IMR-90 (cell line): ENCODE measurements at regions not wholly inside any gene's neighbourhood (a gene's known extent, or its start where the extent isn't known, plus 50 kb on each side); places are given as distances from the start of the nearest gene placed in this dataset.

Experiments used
- ATAC-seq: fragments of 200-7000 bp; cut with Tn5 transposase; 2 replicates; pipeline ENCODE4 v1.9.1; 2020; ENCODE audit warnings: low read depth, mild to moderate bottlenecking, moderate library complexity
- BruUV-seq: library from RNA; stranded (reverse); fragments of 400-500 nt; replicated peaks from 2 replicates; lab custom pipeline; 2021; lab: Mats Ljungman, UMichigan
- CTCF ChIA-PET: fragments of 300-600 bp; formaldehyde crosslinking; extraction: SDS; loops from one replicate; lab custom pipeline; 2021; ENCODE audit warnings: antibody characterized with exemption; lab: Yijun Ruan, JAX
- POLR2A ChIA-PET: fragments of 300-600 bp; sonication (Branson Sonifier 250); formaldehyde crosslinking; loops from one replicate; lab custom pipeline; 2022; ENCODE audit warnings: antibody characterized with exemption; ENCODE audit not compliant: unreplicated experiment; lab: Charles Lee
- DNase-seq: peaks from one replicate; pipeline ENCODE4 v3.0.0; 2013
- H2AFZ ChIP-seq: replicated peaks from 2 replicates; pipeline ENCODE3; 2013; ENCODE audit warnings: low read length, mild to moderate bottlenecking; ENCODE audit not compliant: poor library complexity
- H2AK5ac ChIP-seq: 2 replicates; pipeline ENCODE4 v1.6.1; 2013; ENCODE audit warnings: low read depth, low read length, inconsistent platforms
- H2AK9ac ChIP-seq: replicated peaks from 2 replicates; pipeline ENCODE3; 2013; ENCODE audit warnings: mild to moderate bottlenecking, low read depth, low read length, moderate library complexity; ENCODE audit not compliant: poor library complexity
- H2BK120ac ChIP-seq: 2 replicates; pipeline ENCODE4 v1.6.1; 2013; ENCODE audit warnings: low read depth, low read length, inconsistent platforms
- H2BK15ac ChIP-seq: 3 replicates; pipeline ENCODE4 v1.6.1; 2013; ENCODE audit warnings: low read depth, low read length, inconsistent platforms
- H2BK20ac ChIP-seq: 2 replicates; pipeline ENCODE4 v1.6.1; 2013; ENCODE audit warnings: low read depth, mild to moderate bottlenecking, inconsistent platforms, low read length, moderate library complexity
- H2BK5ac ChIP-seq: 2 replicates; pipeline ENCODE4 v1.6.1; 2013; ENCODE audit warnings: mild to moderate bottlenecking, low read depth, low read length, inconsistent platforms; ENCODE audit not compliant: poor library complexity, severe bottlenecking
- H3K14ac ChIP-seq: replicated peaks from 2 replicates; pipeline ENCODE4 v1.6.1; 2013; ENCODE audit warnings: low read depth, low read length, inconsistent platforms
- H3K18ac ChIP-seq: 2 replicates; pipeline ENCODE4 v1.6.1; 2013; ENCODE audit warnings: low read depth, low read length, control low read depth
- H3K23ac ChIP-seq: 2 replicates; pipeline ENCODE4 v1.6.1; 2013; ENCODE audit warnings: low read depth, low read length, inconsistent platforms
- H3K27ac ChIP-seq: 2 replicates; pipeline ENCODE4 v1.5.1; 2013; ENCODE audit warnings: mild to moderate bottlenecking, control low read depth, low read length; ENCODE audit not compliant: insufficient read depth
- H3K27me3 ChIP-seq: 2 replicates; pipeline ENCODE4 v1.6.1; 2013; ENCODE audit warnings: low read length; ENCODE audit not compliant: control insufficient read depth, insufficient read depth
- H3K36me3 ChIP-seq: 2 replicates; pipeline ENCODE4 v1.6.1; 2013; ENCODE audit warnings: low read length, mixed read lengths; ENCODE audit not compliant: control insufficient read depth, insufficient read depth
- H3K4ac ChIP-seq: 2 replicates; pipeline ENCODE4 v1.6.1; 2013; ENCODE audit warnings: low read depth, low read length, inconsistent platforms
- H3K4me1 ChIP-seq: 2 replicates; pipeline ENCODE4 v1.6.1; 2013; ENCODE audit warnings: low read length, mixed read lengths; ENCODE audit not compliant: control insufficient read depth, insufficient read depth
- H3K4me2 ChIP-seq: 2 replicates; pipeline ENCODE4 v1.6.1; 2013; ENCODE audit warnings: low read depth, mild to moderate bottlenecking, control low read depth, low read length, moderate library complexity
- H3K4me3 ChIP-seq: 2 replicates; pipeline ENCODE4 v1.5.1; 2013; ENCODE audit warnings: low read depth, mild to moderate bottlenecking, control low read depth, low read length, moderate library complexity; ENCODE audit not compliant: insufficient read depth
- H3K56ac ChIP-seq: 2 replicates; pipeline ENCODE4 v1.6.1; 2013; ENCODE audit warnings: low read length, inconsistent platforms; ENCODE audit not compliant: insufficient read depth; ENCODE audit errors: extremely low read depth
- H3K79me1 ChIP-seq, 2 experiments: 2 replicates each; pipeline ENCODE4 v1.6.1; 2013; ENCODE audit warnings: low read length in 2 of 2, inconsistent platforms in 1 of 2, low read depth in 1 of 2
- H3K9ac ChIP-seq: 2 replicates; pipeline ENCODE4 v1.6.1; 2013; ENCODE audit warnings: low read depth, low read length, control low read depth
- H3K9me1 ChIP-seq: 2 replicates; pipeline ENCODE4 v1.6.1; 2013; ENCODE audit warnings: low read length, inconsistent platforms; ENCODE audit not compliant: insufficient read depth
- H3K9me3 ChIP-seq: 2 replicates; pipeline ENCODE4 v1.6.1; 2013; ENCODE audit warnings: low read length; ENCODE audit not compliant: control insufficient read depth, insufficient read depth
- H4K20me1 ChIP-seq: 2 replicates; pipeline ENCODE4 v1.6.1; 2013; ENCODE audit warnings: low read length, inconsistent platforms; ENCODE audit not compliant: insufficient read depth
- H4K5ac ChIP-seq: 2 replicates; pipeline ENCODE4 v1.6.1; 2013; ENCODE audit warnings: mild to moderate bottlenecking, low read depth, low read length, control low read depth
- H4K8ac ChIP-seq, 2 experiments: 2 replicates each; pipeline ENCODE4 v1.6.1; 2013; ENCODE audit warnings: low read depth in 2 of 2, low read length in 2 of 2, control low read depth in 1 of 2, inconsistent platforms in 1 of 2
- H4K91ac ChIP-seq: 2 replicates; pipeline ENCODE4 v1.6.1; 2013; ENCODE audit warnings: low read depth, low read length, inconsistent platforms; ENCODE audit not compliant: insufficient read depth
- POLR2A ChIP-seq: IDR thresholded peaks from 2 replicates; pipeline ENCODE4 v1.6.1; 2012; ENCODE audit warnings: mild to moderate bottlenecking, low read depth, low read length
- WGBS, 2 experiments: methylation state at CpG; one replicate each; pipeline versions ENCODE4 v1.1.5 to v1.1.7; 2013; ENCODE audit warnings: missing lambda C conversion rate in 2 of 2; ENCODE audit not compliant: insufficient read length in 1 of 2; ENCODE audit errors: extremely low coverage in 2 of 2; 5-methylcytosine and 5-hydroxymethylcytosine counted together
- dilution Hi-C: fragments of 300-500 bp; cut with HindIII; formaldehyde crosslinking; loops from one replicate; pipeline ENCODE4 v1.14.3; 2018; ENCODE audit warnings: low sequenced_read_pairs; ENCODE audit not compliant: unreplicated experiment
- in situ Hi-C: fragments of 300-500 bp; cut with MboI; formaldehyde crosslinking; loops from 3 replicates; pipeline ENCODE4 v1.14.3; 2019; ENCODE audit warnings: low sequenced_read_pairs, inconsistent platforms, mixed read lengths
- intact Hi-C: fragments of 100-400 bp; cut with micrococcal nuclease; formaldehyde crosslinking; loops from 2 replicates; pipeline ENCODE4 v1.10.0; 2022

GRCh38 chr14:37855871-37856270 is 260.4 kb downstream of the TTC6 start:
- no CpG with 5 or more reads among the region's 1 CpG for WGBS, 2 experiments
- Histone ChIP-seq H3K23ac (no peak overlapping the region), H3K79me1 (no peaks in the 10 kb centered on the region), H2BK15ac (no peak overlapping the region), H3K27ac (no peak overlapping the region), H3K4me2 (no peak overlapping the region), H2BK120ac (no peak overlapping the region), H2BK20ac (no peak overlapping the region), H3K4me3 (no peak overlapping the region), H2BK5ac (no peak overlapping the region), H3K9ac (no peak overlapping the region), H3K14ac (no peak overlapping the region), H4K20me1 (no peaks in the 10 kb centered on the region), H2AK9ac (no peak overlapping the region), H4K5ac (no peak overlapping the region), H4K91ac (no peak overlapping the region), H3K9me3 (no peaks in the 10 kb centered on the region), H3K27me3 (no peaks in the 10 kb centered on the region), H3K9me1 (no peaks in the 10 kb centered on the region), H3K4ac (no peak overlapping the region), H3K4me1 (no peaks in the 10 kb centered on the region), H2AK5ac (no peak overlapping the region), H3K36me3 (no peaks in the 10 kb centered on the region), H4K8ac (no peak overlapping the region), H2AFZ (no peak overlapping the region), H3K18ac (no peak overlapping the region), H3K56ac (no peak overlapping the region)
- dilution Hi-C loops: no loop called here
- no peak for DNase-seq
- CTCF ChIA-PET: no interaction called here
- no TSS peak for BruUV-seq
- in situ Hi-C loops: no loop called here
- TF ChIP-seq POLR2A: no peak
- intact Hi-C loops: no loop called here
- POLR2A ChIA-PET: interaction anchor here (0.6 kb wide), 1 partner anchor 135 kb away, joined by 5 read pairs; no protein-coding TSS in a partner anchor
- no peak for ATAC-seq
